ENCODE measurements at regions not wholly inside any gene's neighbourhood (a gene's known extent, or its start where the extent isn't known, plus 50 kb on each side); places are given as distances from the start of the nearest gene placed in this dataset.

DNA sequence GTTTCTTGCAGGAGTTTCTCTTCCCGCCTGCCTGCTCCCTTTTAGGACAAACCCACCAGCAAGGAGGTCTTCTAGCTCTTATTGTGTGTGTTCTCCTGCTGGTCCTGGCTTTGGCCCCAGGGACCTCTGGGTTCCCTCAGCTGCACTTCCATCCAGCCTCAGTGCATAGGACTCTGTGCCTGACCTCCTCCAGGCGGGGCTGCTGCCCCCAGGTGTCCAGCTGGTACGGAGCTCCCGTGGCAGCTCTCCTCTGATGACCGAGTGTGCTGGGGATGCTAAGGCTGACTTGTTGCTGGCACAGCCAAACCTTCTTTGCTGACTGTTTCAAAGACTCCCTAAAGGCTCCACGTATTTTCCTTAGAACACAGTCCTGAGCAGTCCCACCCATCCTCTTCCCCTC lies 126.5 kb downstream of the GPCPD1 start:
- no peak for TF ChIP-seq POLR2A (IDR thresholded peaks at IDR 0.05; ENCODE audit: low read depth, low read length)
- TF ChIP-seq POLR2AphosphoS5 (IDR thresholded peaks at IDR 0.05; ENCODE audit: low read depth, low read length), result no peak

Measured in GM12892 (cell line).